ENCODE measurements at regions not wholly inside any gene's neighbourhood (a gene's known extent, or its start where the extent isn't known, plus 50 kb on each side); places are given as distances from the start of the nearest gene placed in this dataset.

- DNase-seq (ENCODE audit: low read depth, low spot score), result no peak
Observed at GRCh38 chr1:58862728-58863385, 79.0 kb upstream of the JUN start.

GRCh38 chr1:58864654-58865053 lies 80.8 kb upstream of the JUN start:
- DNase-seq (ENCODE audit: low read depth, low spot score), result no peak

GRCh38 chr1:58866578-58866977 lies 82.7 kb upstream of the JUN start:
- no peak for DNase-seq (ENCODE audit: low read depth, low spot score)

- DNase-seq (ENCODE audit: low read depth, low spot score), result no peak
Observed at GRCh38 chr1:58869638-58870297, 85.9 kb upstream of the JUN start.

- DNase-seq (ENCODE audit: low read depth, low spot score), result no peak
Observed at GRCh38 chr1:58870298-58870676, 86.4 kb upstream of the JUN start.

GRCh38 chr1:58874342-58874741 lies 90.5 kb upstream of the JUN start:
- no peak for DNase-seq (ENCODE audit: low read depth, low spot score)

- DNase-seq (ENCODE audit: low read depth, low spot score), result peak; percentile 58
Observed at GRCh38 chr1:58874757-58875755, 91.2 kb upstream of the JUN start.

GRCh38 chr1:58879464-58879863 lies 95.6 kb upstream of the JUN start:
- no peak for DNase-seq (ENCODE audit: low read depth, low spot score)

- DNase-seq (ENCODE audit: low read depth, low spot score), result no peak
Observed at GRCh38 chr1:58880592-58880991, 96.7 kb upstream of the JUN start.

GRCh38 chr1:58881471-58881994 lies 97.7 kb upstream of the JUN start:
- DNase-seq (ENCODE audit: low read depth, low spot score), result no peak

GRCh38 chr1:58882322-58882948 lies 98.6 kb upstream of the JUN start:
- no peak for DNase-seq (ENCODE audit: low read depth, low spot score)

GRCh38 chr1:58883037-58883887 lies 99.4 kb upstream of the JUN start:
- no peak for DNase-seq (ENCODE audit: low read depth, low spot score)

GRCh38 chr1:58883888-58884482 lies 100.1 kb upstream of the JUN start:
- no peak for DNase-seq (ENCODE audit: low read depth, low spot score)

- no peak for DNase-seq (ENCODE audit: low read depth, low spot score)
Observed at GRCh38 chr1:58884706-58885661, 101.1 kb upstream of the JUN start.

- DNase-seq (ENCODE audit: low read depth, low spot score), result no peak
Observed at GRCh38 chr1:58885998-58886397, 102.2 kb upstream of the JUN start.

- DNase-seq (ENCODE audit: low read depth, low spot score), result no peak
Observed at GRCh38 chr1:58886611-58887010, 102.8 kb upstream of the JUN start.

- DNase-seq (ENCODE audit: low read depth, low spot score), result no peak
Observed at GRCh38 chr1:58887059-58887458, 103.2 kb upstream of the JUN start.

- DNase-seq (ENCODE audit: low read depth, low spot score), result no peak
Observed at GRCh38 chr1:58888833-58889232, 105.0 kb upstream of the JUN start.

- DNase-seq (ENCODE audit: low read depth, low spot score), result no peak
Observed at GRCh38 chr1:58890113-58890512, 106.3 kb upstream of the JUN start.

All from ELF-1 (cell line).